Activated T-cell treated with anti-CD3 and anti-CD28 coated beads, Interleukin-2, amount 50 U/mL, for 24 hours (primary cell): ENCODE measurements at regions not wholly inside any gene's neighbourhood (a gene's known extent, or its start where the extent isn't known, plus 50 kb on each side); places are given as distances from the start of the nearest gene placed in this dataset.
A peak's percentile ranks its signal among the peaks of the same experiment; 100 is the strongest.

Experiments
- DNase-seq: peaks from one replicate; pipeline ENCODE4 v3.0.0-alpha.2; 2020
- H3K27ac Mint-ChIP-seq: 2 replicates; pipeline ENCODE4 v1.8.0; 2020; ENCODE audit warnings: mild to moderate bottlenecking, mixed read lengths
- H3K27me3 Mint-ChIP-seq: 2 replicates; pipeline ENCODE4 v1.8.0; 2020; ENCODE audit warnings: mixed read lengths
- H3K36me3 Mint-ChIP-seq: 2 replicates; pipeline ENCODE4 v1.8.0; 2020; ENCODE audit warnings: low read depth, mixed read lengths
- H3K4me1 Mint-ChIP-seq: 2 replicates; pipeline ENCODE4 v1.8.0; 2020; ENCODE audit warnings: low read depth, mixed read lengths
- H3K4me3 Mint-ChIP-seq: 2 replicates; pipeline ENCODE4 v1.8.0; 2020; ENCODE audit warnings: mild to moderate bottlenecking, moderate library complexity, mixed read lengths
- H3K9me3 Mint-ChIP-seq: 2 replicates; pipeline ENCODE4 v1.8.0; 2020; ENCODE audit warnings: mixed read lengths

DNA sequence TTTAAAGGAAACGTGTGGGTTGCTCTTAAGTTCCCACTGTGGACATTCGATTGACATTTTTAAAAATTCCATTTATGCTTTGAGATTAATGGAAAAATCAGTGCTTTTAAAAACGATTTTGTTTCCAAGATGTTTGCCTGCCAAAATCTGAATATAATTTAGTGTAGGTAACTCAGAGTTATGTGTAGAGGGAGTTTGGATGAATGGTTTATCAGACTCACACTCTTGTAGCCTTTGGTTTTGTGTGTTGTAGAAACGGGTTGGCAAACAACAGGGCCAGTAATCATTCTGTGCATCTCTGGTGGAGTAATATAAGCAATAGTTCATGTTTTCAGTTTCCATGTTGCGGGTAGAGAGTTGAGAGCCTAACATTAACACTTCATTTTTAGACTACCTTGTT lies 140.6 kb downstream of the RPS12 start:
- no peaks in the 10 kb centered on the region for H3K36me3 Mint-ChIP-seq
- H3K4me3 Mint-ChIP-seq: no peak overlapping the region
- H3K27ac Mint-ChIP-seq: no peak overlapping the region
- no peaks in the 10 kb centered on the region for H3K4me1 Mint-ChIP-seq
- H3K9me3 Mint-ChIP-seq: no peaks in the 10 kb centered on the region
- H3K27me3 Mint-ChIP-seq: peaks cover 37% of the 10 kb centered on the region
- no peak for DNase-seq

DNA sequence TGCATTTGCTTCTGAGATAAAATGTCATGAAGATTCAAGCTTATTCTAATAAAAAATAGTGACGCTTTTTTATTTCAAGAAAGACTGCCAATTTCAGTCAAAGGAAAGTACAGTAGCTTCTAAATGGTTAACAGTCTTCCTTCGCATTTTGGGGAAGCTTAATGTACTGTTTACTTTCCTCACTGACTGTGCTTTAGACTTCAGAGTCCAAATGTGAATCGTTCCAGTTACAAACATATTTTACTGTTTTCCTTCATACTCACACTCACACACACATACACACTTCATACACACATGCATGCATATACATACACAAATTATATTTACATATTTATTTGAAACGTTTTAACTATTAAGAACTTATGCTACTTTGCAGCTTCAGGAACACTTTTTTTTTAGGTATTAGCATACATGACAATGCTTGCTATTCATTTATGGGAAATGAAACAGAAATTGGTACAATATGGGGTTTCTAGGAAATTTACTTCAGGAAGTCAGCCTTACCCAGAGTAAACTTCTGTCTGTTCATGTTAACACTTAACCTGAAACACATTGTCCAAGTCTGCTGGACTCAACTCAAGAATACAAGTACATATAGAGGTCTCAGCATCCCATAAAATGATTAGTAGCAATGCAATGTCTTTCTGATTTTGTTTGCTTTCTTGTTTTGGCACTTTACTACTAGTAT lies 145.4 kb downstream of the RPS12 start:
- H3K27ac Mint-ChIP-seq: no peak overlapping the region
- no peaks in the 10 kb centered on the region for H3K36me3 Mint-ChIP-seq
- DNase-seq: no peak
- no peaks in the 10 kb centered on the region for H3K9me3 Mint-ChIP-seq
- peaks cover 50% of the 10 kb centered on the region for H3K27me3 Mint-ChIP-seq
- no peaks in the 10 kb centered on the region for H3K4me1 Mint-ChIP-seq
- no peak overlapping the region for H3K4me3 Mint-ChIP-seq

DNA sequence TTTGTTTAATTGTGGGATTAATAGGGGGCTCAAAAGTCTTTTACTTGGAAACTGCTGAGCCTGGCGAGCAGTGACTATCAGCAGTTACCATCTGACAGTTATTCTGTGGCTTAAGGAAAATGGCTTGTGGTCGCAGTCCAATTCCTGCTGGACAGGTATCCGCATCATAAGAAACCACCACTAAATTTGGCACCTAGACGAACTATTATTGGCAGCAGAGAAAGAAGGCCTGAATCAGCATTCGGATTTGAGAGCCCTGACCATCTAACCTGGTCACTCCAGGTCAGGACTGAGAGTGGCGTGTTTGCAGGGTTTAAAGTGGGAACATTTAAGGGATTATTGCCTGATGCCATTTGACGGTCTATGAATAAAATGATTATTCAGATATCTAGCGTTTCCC lies 146.4 kb downstream of the RPS12 start:
- H3K27me3 Mint-ChIP-seq: peaks cover 45% of the 10 kb centered on the region
- no peak overlapping the region for H3K4me3 Mint-ChIP-seq
- no peaks in the 10 kb centered on the region for H3K36me3 Mint-ChIP-seq
- H3K9me3 Mint-ChIP-seq: no peaks in the 10 kb centered on the region
- H3K4me1 Mint-ChIP-seq: peaks cover 2% of the 10 kb centered on the region
- H3K27ac Mint-ChIP-seq: no peak overlapping the region
- no peak for DNase-seq

DNA sequence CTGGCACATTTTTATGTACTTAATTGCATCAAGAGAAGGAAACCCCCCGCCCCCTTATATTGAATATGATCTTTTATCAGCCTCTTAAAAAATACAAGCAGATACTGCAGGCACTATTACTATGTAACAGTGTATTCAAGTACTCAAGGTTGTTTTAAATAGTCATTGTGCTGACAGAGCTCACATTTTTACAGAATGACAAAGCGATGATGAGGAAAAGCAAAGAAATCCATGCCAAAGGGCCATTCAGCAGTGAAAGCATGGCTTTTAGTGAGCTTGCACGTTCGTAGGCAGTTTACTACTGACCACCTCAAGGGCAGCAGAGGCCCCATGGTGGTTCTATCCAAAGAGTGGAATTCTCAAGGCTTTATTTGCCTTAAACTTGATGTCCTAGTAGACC lies 146.8 kb downstream of the RPS12 start:
- Mint-ChIP-seq H3K36me3 (no peaks in the 10 kb centered on the region), H3K4me3 (no peak overlapping the region), H3K27ac (no peak overlapping the region), H3K27me3 (peaks cover 45% of the 10 kb centered on the region), H3K4me1 (peaks cover 2% of the 10 kb centered on the region), H3K9me3 (no peaks in the 10 kb centered on the region)
- no peak for DNase-seq

DNA sequence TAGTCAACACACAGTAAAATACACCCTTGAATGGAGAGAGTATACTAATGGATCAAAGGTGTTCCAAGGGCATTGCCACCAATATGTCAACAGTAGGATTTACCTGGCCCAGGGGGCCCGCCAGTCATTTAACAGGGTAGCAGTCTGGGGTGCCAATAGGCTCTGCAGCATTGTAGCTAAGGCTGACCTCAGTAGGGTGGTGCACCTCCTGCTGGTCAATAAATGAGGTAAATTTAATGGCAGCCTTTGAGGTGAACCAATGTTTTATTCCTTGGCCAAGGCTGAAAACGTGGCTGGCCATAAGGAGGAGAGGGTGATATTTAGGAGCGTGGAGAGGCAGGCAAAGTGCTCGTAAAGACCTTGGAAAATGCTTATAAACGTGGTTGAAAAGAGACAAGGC lies 147.2 kb downstream of the RPS12 start:
- Mint-ChIP-seq H3K9me3 (no peaks in the 10 kb centered on the region), H3K4me3 (no peak overlapping the region), H3K27ac (no peak overlapping the region), H3K27me3 (peaks cover 43% of the 10 kb centered on the region), H3K4me1 (peaks cover 2% of the 10 kb centered on the region), H3K36me3 (no peaks in the 10 kb centered on the region)
- DNase-seq: no peak

DNA sequence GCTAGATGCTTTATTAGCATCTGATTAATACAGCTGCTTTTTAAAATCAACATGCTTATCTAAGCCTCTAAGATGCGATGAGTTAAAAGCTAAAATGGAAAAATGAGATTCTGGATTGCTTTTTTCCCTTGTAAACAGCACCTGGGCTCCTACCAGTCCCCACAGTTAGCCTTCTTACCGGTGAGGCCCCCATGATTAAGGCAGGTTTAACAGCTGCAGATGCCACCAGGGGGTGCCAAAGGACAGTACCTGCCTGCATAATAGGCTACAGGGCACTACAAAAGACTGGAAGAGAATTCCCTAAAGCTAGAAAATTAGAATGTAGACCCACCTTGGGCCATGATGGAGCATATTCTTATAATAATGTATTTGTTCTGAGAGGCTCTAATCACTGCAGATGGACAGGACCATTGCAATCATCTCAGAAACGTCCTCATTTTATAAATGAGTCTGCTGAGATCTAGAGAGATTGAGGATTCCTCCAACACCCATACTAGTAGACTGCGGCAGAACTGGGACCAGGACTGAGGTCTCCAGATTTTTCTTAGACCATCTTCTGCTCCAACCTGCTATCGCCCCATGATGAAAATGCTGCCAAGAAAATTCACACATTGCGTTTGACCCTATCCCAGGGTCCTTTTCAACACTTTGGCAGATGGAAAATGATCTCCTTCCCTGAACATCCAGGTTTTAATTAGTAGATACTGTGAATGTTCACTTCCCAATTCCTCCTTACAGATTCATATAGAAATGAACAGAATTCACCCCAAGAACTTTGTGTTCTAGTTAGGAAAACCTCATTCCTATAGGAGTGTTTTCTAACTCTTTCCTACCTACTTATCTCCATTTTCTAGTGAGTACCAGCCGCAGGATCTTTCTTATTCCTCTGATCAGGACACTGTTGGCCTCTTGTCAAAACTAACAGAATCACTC lies 148.8 kb downstream of the RPS12 start:
- Mint-ChIP-seq H3K4me3 (no peak overlapping the region), H3K27me3 (peaks cover 32% of the 10 kb centered on the region), H3K36me3 (no peaks in the 10 kb centered on the region), H3K9me3 (no peaks in the 10 kb centered on the region), H3K4me1 (peaks cover 2% of the 10 kb centered on the region), H3K27ac (no peak overlapping the region)
- peak; percentile 66 for DNase-seq

DNA sequence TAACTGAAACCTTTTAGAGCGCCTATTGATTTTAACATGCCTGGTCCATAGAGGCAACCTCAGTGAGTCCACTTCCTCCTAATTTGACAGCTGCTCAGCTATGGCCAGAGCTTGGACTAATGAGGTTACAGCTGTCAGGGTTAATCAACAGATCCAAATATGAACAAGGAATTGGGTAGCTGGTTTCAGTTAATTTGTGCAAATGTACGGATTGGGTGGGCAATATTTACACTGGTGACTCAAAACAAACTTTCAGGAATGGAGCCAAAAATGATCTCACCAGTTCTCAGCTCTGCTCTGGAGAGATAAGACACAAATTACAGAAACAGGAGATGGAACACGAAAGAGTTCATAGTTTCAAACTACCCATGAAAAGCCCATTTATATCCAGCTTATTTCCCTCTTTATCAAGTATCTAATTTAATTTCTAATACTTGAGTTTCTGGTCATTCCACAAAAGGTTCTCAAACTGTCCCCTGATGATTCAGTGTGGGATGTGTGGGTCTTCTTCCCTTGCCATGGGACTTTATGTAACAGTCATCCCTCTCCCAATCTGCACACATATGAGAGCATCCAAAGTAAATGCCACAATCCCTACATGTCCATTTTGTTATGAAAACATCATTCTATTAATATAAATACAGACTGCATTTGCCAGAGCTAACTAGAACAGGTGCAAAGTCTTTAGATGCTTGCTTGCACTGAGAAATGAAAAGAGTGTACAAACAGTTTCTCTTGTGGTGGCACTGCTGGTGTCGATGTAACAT lies 149.9 kb downstream of the RPS12 start:
- H3K4me3 Mint-ChIP-seq: no peak overlapping the region
- no peaks in the 10 kb centered on the region for H3K9me3 Mint-ChIP-seq
- peaks cover 25% of the 10 kb centered on the region for H3K27me3 Mint-ChIP-seq
- H3K36me3 Mint-ChIP-seq: no peaks in the 10 kb centered on the region
- peaks cover 2% of the 10 kb centered on the region for H3K4me1 Mint-ChIP-seq
- no peak overlapping the region for H3K27ac Mint-ChIP-seq
- no peak for DNase-seq

DNA sequence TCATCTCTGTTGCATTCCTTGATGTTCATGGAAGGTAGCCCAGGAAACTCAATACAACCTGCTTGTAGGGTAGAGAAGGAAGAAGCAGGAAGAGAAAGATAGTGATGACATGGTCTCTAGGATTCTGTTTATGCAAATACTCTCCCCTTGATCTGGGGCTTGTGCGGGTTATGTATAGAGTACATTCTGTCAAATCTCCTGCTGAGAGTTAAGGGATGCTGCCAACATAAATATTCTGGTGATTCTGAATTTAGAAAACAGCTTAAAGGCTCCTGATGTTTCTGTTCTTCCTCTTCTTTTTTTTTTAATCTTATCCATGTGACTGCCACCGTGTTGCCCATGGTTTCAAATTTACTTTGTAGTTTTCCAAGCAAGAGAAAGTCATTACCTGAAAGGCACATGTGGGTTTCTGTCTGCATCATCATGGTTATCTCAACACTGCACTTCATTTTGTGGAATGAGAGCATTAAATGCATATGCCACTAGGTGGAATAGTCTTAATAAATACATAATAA lies 150.6 kb downstream of the RPS12 start:
- Mint-ChIP-seq H3K27me3 (peaks cover 24% of the 10 kb centered on the region), H3K9me3 (no peaks in the 10 kb centered on the region), H3K27ac (no peak overlapping the region), H3K4me3 (no peak overlapping the region), H3K36me3 (no peaks in the 10 kb centered on the region), H3K4me1 (peaks cover 2% of the 10 kb centered on the region)
- no peak for DNase-seq

DNA sequence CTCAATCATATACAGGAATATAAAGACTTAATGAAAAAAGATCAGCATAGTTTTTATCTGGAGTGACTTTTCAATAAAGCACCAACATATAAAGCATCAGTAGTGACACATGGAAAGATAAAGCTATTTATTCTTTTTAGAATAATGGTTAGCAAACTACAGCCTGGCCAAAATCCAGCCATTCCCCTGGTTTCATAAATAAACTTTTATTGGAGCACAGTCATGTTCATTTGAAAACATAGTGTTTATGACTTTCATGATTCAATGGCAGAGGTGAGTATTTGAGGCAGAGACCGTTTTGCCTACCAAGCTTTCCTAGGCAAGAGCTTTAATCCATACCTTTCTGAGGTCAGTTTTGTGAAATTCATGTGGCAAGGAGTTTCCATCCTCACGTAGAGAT lies 153.5 kb downstream of the RPS12 start:
- no peak overlapping the region for H3K27ac Mint-ChIP-seq
- no peak overlapping the region for H3K4me3 Mint-ChIP-seq
- peaks cover 15% of the 10 kb centered on the region for H3K27me3 Mint-ChIP-seq
- H3K4me1 Mint-ChIP-seq: peaks cover 2% of the 10 kb centered on the region
- H3K36me3 Mint-ChIP-seq: no peaks in the 10 kb centered on the region
- H3K9me3 Mint-ChIP-seq: no peaks in the 10 kb centered on the region
- DNase-seq: no peak

DNA sequence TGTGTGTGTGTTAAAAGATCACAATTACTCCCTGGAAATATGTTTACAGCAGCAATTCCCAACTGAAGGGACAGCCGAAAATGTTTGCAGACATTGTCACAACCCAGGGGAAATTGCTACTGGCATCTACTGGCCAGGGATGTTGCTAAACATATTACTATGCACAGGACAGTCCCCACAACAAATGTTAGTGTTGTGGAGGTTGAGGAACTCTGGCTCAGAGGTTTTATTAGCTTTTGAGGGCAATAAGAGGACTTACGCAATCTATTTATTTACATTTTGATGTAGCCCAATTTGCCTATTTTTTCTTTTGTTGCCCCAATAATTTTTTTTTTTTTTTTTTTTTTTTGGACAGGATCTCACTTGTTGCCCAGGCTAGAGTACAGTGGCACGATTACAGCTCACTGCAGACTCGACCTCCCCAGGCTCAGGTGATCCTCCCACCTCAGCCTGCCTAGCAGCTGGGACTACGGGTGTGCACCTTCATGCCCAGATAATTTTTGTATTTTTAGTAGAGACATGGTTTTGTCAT lies 154.1 kb downstream of the RPS12 start:
- no peak for DNase-seq
- Mint-ChIP-seq H3K36me3 (no peaks in the 10 kb centered on the region), H3K9me3 (no peaks in the 10 kb centered on the region)

DNA sequence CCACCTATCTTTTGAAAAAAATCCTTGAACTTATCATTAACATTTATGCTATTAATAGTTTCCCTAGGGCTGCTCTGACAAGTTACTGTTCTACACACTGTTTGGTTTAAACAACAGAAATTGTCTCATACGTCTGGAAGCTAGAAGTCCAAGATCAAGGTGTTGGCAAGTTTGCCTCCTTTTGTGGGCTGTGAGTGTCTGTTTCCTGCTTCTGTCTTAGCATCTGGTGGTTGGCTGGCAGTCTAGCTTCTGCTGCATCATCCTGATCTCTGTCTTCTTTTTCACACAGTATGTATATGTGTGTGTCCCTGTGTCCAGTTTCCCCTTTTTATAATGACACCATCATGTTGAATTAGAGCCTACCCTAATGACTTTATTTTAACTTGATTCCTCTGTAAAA lies 154.8 kb downstream of the RPS12 start:
- no peaks in the 10 kb centered on the region for H3K9me3 Mint-ChIP-seq
- no peak overlapping the region for H3K4me3 Mint-ChIP-seq
- no peaks in the 10 kb centered on the region for H3K36me3 Mint-ChIP-seq
- DNase-seq: no peak
- peaks cover 2% of the 10 kb centered on the region for H3K4me1 Mint-ChIP-seq
- H3K27me3 Mint-ChIP-seq: peaks cover 8% of the 10 kb centered on the region
- no peak overlapping the region for H3K27ac Mint-ChIP-seq

More for the DNA sequence above, 154.1 kb downstream of the RPS12 start:
- H3K27ac Mint-ChIP-seq: no peak overlapping the region
- H3K4me1 Mint-ChIP-seq: peaks cover 2% of the 10 kb centered on the region
- no peak overlapping the region for H3K4me3 Mint-ChIP-seq
- peaks cover 12% of the 10 kb centered on the region for H3K27me3 Mint-ChIP-seq

DNA sequence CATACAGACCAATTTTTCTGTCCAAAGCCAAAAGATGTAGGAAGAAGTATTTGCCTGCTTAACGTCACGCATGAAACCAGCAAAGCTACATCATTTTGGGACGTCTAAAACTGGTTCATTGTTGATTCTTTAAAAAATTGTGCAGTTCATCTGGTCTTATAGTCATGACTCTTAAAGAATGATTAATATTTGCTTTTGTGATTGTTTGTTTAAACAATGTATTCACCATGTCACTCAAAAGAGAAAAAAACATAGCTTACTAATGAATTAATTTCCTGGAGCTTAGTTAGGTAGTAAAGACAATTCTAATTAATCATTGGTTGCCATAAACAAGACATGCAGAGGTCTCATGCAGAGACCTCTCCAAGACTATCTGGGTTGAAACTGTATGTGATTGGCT lies 157.3 kb downstream of the RPS12 start:
- Mint-ChIP-seq H3K9me3 (no peaks in the 10 kb centered on the region), H3K4me3 (no peak overlapping the region), H3K4me1 (no peaks in the 10 kb centered on the region), H3K27ac (no peak overlapping the region), H3K27me3 (peaks cover 12% of the 10 kb centered on the region), H3K36me3 (no peaks in the 10 kb centered on the region)
- DNase-seq: no peak

DNA sequence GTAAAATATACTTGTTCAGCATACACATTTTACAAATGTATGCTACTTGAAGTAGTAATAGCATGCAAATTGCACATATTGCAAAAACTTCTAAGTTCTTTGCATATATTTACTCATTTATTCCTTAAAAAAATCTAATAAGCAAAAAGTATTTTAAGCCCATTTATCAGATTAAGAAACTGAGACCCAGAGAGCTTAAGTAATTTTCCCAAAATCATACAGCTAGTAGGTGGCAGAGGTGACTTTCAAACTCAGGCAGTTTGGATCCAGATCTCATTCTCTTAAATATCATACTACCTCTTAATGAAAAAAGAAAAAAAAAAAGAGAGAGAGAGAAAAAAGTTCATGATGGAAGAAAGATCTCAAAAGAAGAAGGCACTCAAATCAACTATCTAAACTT lies 157.9 kb downstream of the RPS12 start:
- Mint-ChIP-seq H3K27ac (no peak overlapping the region), H3K36me3 (no peaks in the 10 kb centered on the region), H3K9me3 (no peaks in the 10 kb centered on the region), H3K27me3 (peaks cover 12% of the 10 kb centered on the region), H3K4me1 (no peaks in the 10 kb centered on the region), H3K4me3 (no peak overlapping the region)
- no peak for DNase-seq

DNA sequence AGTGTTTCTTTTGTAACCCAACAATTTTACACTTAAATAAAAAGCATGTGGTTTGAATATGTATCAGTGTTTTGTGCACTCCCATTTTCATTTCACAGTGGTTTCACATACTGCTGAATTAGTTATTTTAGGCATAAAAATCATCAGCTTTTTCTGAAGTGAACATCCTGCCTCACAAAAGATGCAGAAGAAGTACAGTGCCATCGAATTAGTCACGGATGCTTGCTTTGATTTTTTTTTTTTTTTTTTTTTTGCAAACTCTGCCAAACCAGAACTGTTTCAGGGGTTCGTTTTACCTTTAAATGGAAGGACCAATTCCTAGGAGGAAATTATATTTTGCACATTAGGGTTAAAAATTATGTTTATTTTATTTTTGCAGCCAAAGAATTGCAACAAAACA lies 158.6 kb downstream of the RPS12 start:
- Mint-ChIP-seq H3K27ac (no peak overlapping the region), H3K27me3 (peaks cover 13% of the 10 kb centered on the region), H3K9me3 (no peaks in the 10 kb centered on the region), H3K4me3 (no peak overlapping the region), H3K4me1 (no peaks in the 10 kb centered on the region), H3K36me3 (no peaks in the 10 kb centered on the region)
- DNase-seq: no peak
